BLaER1 (cell line): ENCODE measurements at regions not wholly inside any gene's neighbourhood (a gene's known extent, or its start where the extent isn't known, plus 50 kb on each side); places are given as distances from the start of the nearest gene placed in this dataset.

Experiments
- H3K27ac ChIP-seq: shearing (Covaris generic); formaldehyde crosslinking; 2 replicates; pipeline ENCODE4 v1.8.1; 2022
- H3K27me3 ChIP-seq: shearing (Covaris generic); formaldehyde crosslinking; 2 replicates; pipeline ENCODE4 v1.8.1; 2022
- H3K36me3 ChIP-seq: shearing (Covaris generic); formaldehyde crosslinking; 2 replicates; pipeline ENCODE4 v1.8.1; 2022
- H3K4me1 ChIP-seq: shearing (Covaris generic); formaldehyde crosslinking; 2 replicates; pipeline ENCODE4 v1.8.1; 2022
- H3K4me2 ChIP-seq: shearing (Covaris generic); formaldehyde crosslinking; 2 replicates; pipeline ENCODE4 v1.8.1; 2022
- H3K4me3 ChIP-seq: shearing (Covaris generic); formaldehyde crosslinking; 2 replicates; pipeline ENCODE4 v1.8.1; 2022
- H3K9ac ChIP-seq: shearing (Covaris generic); formaldehyde crosslinking; 2 replicates; pipeline ENCODE4 v1.8.1; 2022
- H3K9me3 ChIP-seq: shearing (Covaris generic); formaldehyde crosslinking; 2 replicates; pipeline ENCODE4 v1.8.1; 2022
- H4K20me1 ChIP-seq: shearing (Covaris generic); formaldehyde crosslinking; 2 replicates; pipeline ENCODE4 v1.8.1; 2022
- Cebpa-rat ChIP-seq: shearing (Covaris generic); IDR thresholded peaks from 2 replicates; pipeline ENCODE4 v1.8.1; 2022

- Histone ChIP-seq H3K9me3 (peaks cover 41% of the 10 kb centered on the region), H3K4me1 (peaks cover 58% of the 10 kb centered on the region), H3K27ac (peak overlapping the region; percentile 52; the same call in 1 of the 2 replicates), H3K36me3 (peaks cover 11% of the 10 kb centered on the region; the same call in 1 of the 2 replicates), H4K20me1 (no peaks in the 10 kb centered on the region), H3K4me3 (no peak overlapping the region), H3K4me2 (peak overlapping the region; percentile 49), H3K9ac (no peak overlapping the region), H3K27me3 (no peaks in the 10 kb centered on the region)
- TF ChIP-seq Cebpa-rat, result no peak
Measured at GRCh38 chr9:108664309-108665255, 191.2 kb downstream of the ACTL7B start.

GRCh38 chr9:108663422-108663821 lies 192.4 kb downstream of the ACTL7B start:
- H3K4me2 ChIP-seq, result peak overlapping the region; percentile 49
- H3K36me3 ChIP-seq, result peaks cover 18% of the 10 kb centered on the region; the same call in 1 of the 2 replicates
- peaks cover 50% of the 10 kb centered on the region for H3K4me1 ChIP-seq
- TF ChIP-seq Cebpa-rat, result no peak
- H4K20me1 ChIP-seq, result no peaks in the 10 kb centered on the region
- H3K9me3 ChIP-seq, result peaks cover 53% of the 10 kb centered on the region
- no peak overlapping the region for H3K4me3 ChIP-seq
- H3K27me3 ChIP-seq, result no peaks in the 10 kb centered on the region
- peak overlapping the region; percentile 39; the same call in 1 of the 2 replicates for H3K27ac ChIP-seq
- H3K9ac ChIP-seq, result no peak overlapping the region

GRCh38 chr9:108662956-108663355 lies 192.8 kb downstream of the ACTL7B start:
- TF ChIP-seq Cebpa-rat, result no peak
- no peak overlapping the region for H3K9ac ChIP-seq

GRCh38 chr9:108662091-108662875 lies 193.5 kb downstream of the ACTL7B start:
- H4K20me1 ChIP-seq, result no peaks in the 10 kb centered on the region
- H3K4me2 ChIP-seq, result peak overlapping the region; percentile 49
- H3K4me1 ChIP-seq, result peaks cover 47% of the 10 kb centered on the region
- no peak for TF ChIP-seq Cebpa-rat
- H3K27ac ChIP-seq, result peak overlapping the region; percentile 39; the same call in 1 of the 2 replicates
- 0 out of 2 replicates have a peak overlapping the region, but pooled peaks have one; percentile 0 for H3K4me3 ChIP-seq
- H3K36me3 ChIP-seq, result peaks cover 23% of the 10 kb centered on the region; the same call in 1 of the 2 replicates
- no peak overlapping the region for H3K9ac ChIP-seq
- peaks cover 58% of the 10 kb centered on the region for H3K9me3 ChIP-seq
- H3K27me3 ChIP-seq, result no peaks in the 10 kb centered on the region

More at GRCh38 chr9:108662956-108663355, 192.8 kb downstream of the ACTL7B start:
- peaks cover 56% of the 10 kb centered on the region for H3K9me3 ChIP-seq
- no peak overlapping the region for H3K4me3 ChIP-seq
- H3K27ac ChIP-seq, result peak overlapping the region; percentile 39; the same call in 1 of the 2 replicates
- H3K4me1 ChIP-seq, result peaks cover 45% of the 10 kb centered on the region
- H3K4me2 ChIP-seq, result peak overlapping the region; percentile 49
- no peaks in the 10 kb centered on the region for H3K27me3 ChIP-seq
- peaks cover 23% of the 10 kb centered on the region; the same call in 1 of the 2 replicates for H3K36me3 ChIP-seq
- no peaks in the 10 kb centered on the region for H4K20me1 ChIP-seq

- Histone ChIP-seq H3K4me1 (peaks cover 47% of the 10 kb centered on the region), H3K4me3 (no peak overlapping the region), H4K20me1 (no peaks in the 10 kb centered on the region), H3K9ac (no peak overlapping the region; the same call in 1 of the 2 replicates), H3K36me3 (peaks cover 23% of the 10 kb centered on the region; the same call in 1 of the 2 replicates), H3K9me3 (peaks cover 46% of the 10 kb centered on the region), H3K4me2 (peak overlapping the region; percentile 71), H3K27ac (peak overlapping the region; percentile 56; the same call in 1 of the 2 replicates), H3K27me3 (no peaks in the 10 kb centered on the region)
- no peak for TF ChIP-seq Cebpa-rat
Measured at GRCh38 chr9:108656566-108656965, 199.2 kb downstream of the ACTL7B start.

DNA sequence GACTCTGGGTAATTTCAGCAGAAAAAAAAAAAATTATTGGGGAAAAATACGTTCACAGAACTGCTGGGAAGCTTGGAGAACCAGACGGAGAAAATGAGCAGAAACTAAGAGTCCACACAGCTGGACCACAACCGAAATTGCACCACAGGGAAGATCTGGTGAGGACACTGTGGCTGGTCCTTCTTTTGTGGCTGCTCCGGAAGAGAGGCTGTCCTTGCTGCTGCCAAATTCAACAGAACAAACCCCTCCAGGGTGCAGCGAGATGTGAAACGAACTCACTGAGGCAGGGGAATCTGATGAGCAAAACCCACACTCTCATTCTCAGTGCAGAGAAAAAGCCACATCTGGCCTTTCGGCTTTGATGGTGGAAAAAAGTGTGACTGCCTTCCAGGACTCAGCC lies 200.0 kb downstream of the ACTL7B start:
- peaks cover 52% of the 10 kb centered on the region for H3K4me1 ChIP-seq
- H3K27ac ChIP-seq, result peak overlapping the region; percentile 56; the same call in 1 of the 2 replicates
- peaks cover 23% of the 10 kb centered on the region; the same call in 1 of the 2 replicates for H3K36me3 ChIP-seq
- no peaks in the 10 kb centered on the region for H4K20me1 ChIP-seq
- H3K27me3 ChIP-seq, result no peaks in the 10 kb centered on the region
- H3K9ac ChIP-seq, result no peak overlapping the region; the same call in 1 of the 2 replicates
- peak overlapping the region; percentile 71 for H3K4me2 ChIP-seq
- H3K4me3 ChIP-seq, result no peak overlapping the region
- TF ChIP-seq Cebpa-rat, result no peak
- H3K9me3 ChIP-seq, result peaks cover 39% of the 10 kb centered on the region

DNA sequence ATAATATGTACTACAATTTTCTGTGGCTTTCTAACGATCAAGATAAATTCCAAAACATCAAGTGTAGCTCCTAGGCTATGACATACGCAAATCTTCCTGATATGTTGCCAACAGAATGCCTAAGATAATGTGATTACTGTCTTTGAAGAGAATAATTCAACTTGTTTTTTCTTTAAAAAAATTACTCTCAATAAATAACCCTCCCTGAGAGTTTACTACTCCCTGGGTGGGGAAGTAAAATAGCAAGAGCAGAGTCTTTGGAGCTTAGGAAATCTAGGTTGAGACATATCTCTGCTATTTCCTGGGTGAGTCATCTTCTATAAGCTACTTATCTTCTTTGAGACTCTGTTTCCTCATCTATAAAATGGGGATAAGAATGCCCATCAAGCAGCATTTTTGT lies 201.2 kb downstream of the ACTL7B start:
- Histone ChIP-seq H3K4me1 (peaks cover 56% of the 10 kb centered on the region), H3K9ac (no peak overlapping the region), H3K4me3 (no peak overlapping the region), H3K27me3 (no peaks in the 10 kb centered on the region), H3K27ac (peak overlapping the region; percentile 56; the same call in 1 of the 2 replicates), H4K20me1 (no peaks in the 10 kb centered on the region), H3K36me3 (peaks cover 11% of the 10 kb centered on the region; the same call in 1 of the 2 replicates), H3K9me3 (peaks cover 35% of the 10 kb centered on the region), H3K4me2 (peak overlapping the region; percentile 71; the same call in 1 of the 2 replicates)
- no peak for TF ChIP-seq Cebpa-rat

DNA sequence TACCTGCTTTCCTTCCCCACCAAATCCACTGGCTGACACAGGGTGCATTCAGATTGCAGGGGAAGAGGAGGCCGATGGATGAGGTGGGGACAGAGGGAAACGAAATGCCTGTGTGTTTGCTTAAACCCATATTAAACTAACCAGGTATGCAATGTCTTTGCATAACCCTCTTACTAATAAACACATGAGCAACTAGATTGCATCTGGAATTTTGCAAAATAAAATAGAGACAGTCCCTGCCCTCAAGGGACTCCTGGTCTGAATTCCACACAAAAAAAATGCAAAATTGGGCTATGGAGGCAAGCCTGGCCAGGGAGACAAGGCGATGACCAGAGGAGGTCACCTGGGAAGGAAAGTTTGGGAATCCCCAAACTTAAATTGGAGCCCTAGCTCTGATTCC lies 202.9 kb downstream of the ACTL7B start:
- Histone ChIP-seq H3K9me3 (peaks cover 25% of the 10 kb centered on the region), H3K27ac (no peak overlapping the region), H3K4me3 (no peak overlapping the region), H3K4me1 (peaks cover 56% of the 10 kb centered on the region), H3K36me3 (no peaks in the 10 kb centered on the region), H3K27me3 (no peaks in the 10 kb centered on the region), H4K20me1 (no peaks in the 10 kb centered on the region), H3K4me2 (no peak overlapping the region), H3K9ac (no peak overlapping the region)
- TF ChIP-seq Cebpa-rat, result no peak

- Histone ChIP-seq H3K27ac (no peak overlapping the region), H4K20me1 (no peaks in the 10 kb centered on the region), H3K36me3 (no peaks in the 10 kb centered on the region), H3K4me2 (no peak overlapping the region), H3K4me1 (peaks cover 56% of the 10 kb centered on the region), H3K9ac (no peak overlapping the region), H3K4me3 (no peak overlapping the region), H3K27me3 (no peaks in the 10 kb centered on the region), H3K9me3 (peaks cover 22% of the 10 kb centered on the region)
- TF ChIP-seq Cebpa-rat, result no peak
Measured at GRCh38 chr9:108650826-108651225, 205.0 kb downstream of the ACTL7B start.
